ENCODE measurements at regions not wholly inside any gene's neighbourhood (a gene's known extent, or its start where the extent isn't known, plus 50 kb on each side); places are given as distances from the start of the nearest gene placed in this dataset.
"Not testable (repeated sequence)": the region's sequence is repeated elsewhere in the genome, so short reads cannot be mapped to it uniquely, and the experiment has no call there.

GRCh38 chr14:106738075-106738474 is 1211.7 kb downstream of the TMEM121 start:
- TF ChIP-seq POLR2AphosphoS5 (IDR thresholded peaks at IDR 0.05; ENCODE audit: insufficient read depth, low read depth, low read length), result no peak
- TF ChIP-seq, protein P1, sequence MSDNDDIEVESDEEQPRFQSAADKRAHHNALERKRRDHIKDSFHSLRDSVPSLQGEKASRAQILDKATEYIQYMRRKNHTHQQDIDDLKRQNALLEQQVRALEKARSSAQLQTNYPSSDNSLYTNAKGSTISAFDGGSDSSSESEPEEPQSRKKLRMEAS (IDR thresholded peaks at IDR 0.05; ENCODE audit: insufficient read depth, insufficient read length), result no peak
- no peak for TF ChIP-seq GATA2 (IDR thresholded peaks at IDR 0.05; ENCODE audit: insufficient read depth, insufficient read length, low read depth, low read length)
- no peak for TF ChIP-seq MYC (IDR thresholded peaks at IDR 0.05; ENCODE audit: low read depth, low read length)
- no peak for TF ChIP-seq CTCF (IDR thresholded peaks at IDR 0.05; ENCODE audit: extremely low read depth in 1 of 2, insufficient read depth in 1 of 2, low read depth in 1 of 2, low read length in 2 of 2)
- TF ChIP-seq EZH2 (IDR thresholded peaks at IDR 0.05; ENCODE audit: borderline replicate concordance, low read depth, low read length, severe bottlenecking), result no peak
- no peak for TF ChIP-seq FOS (IDR thresholded peaks at IDR 0.05; ENCODE audit: borderline replicate concordance, insufficient read depth, low read length)
- TF ChIP-seq POLR2A (IDR thresholded peaks at IDR 0.05; ENCODE audit: low read depth, low read length), result no peak
- no peak for TF ChIP-seq JUN (IDR thresholded peaks at IDR 0.05; ENCODE audit: borderline replicate concordance, insufficient read depth, insufficient read length, low read depth)
- Histone ChIP-seq H2AFZ (ENCODE audit: low read depth, low read length) (no peak overlapping the region), H3K27me3 (ENCODE audit: control insufficient read depth in 2 of 2, insufficient read depth in 2 of 2, low read length in 2 of 2) (no peaks in the 10 kb centered on the region), H3K79me2 (ENCODE audit: control insufficient read depth, insufficient read depth, low read length) (no peaks in the 10 kb centered on the region), H3K4me1 (ENCODE audit: control insufficient read depth, extremely low read depth, insufficient read depth, low read length) (no peaks in the 10 kb centered on the region), H3K36me3 (ENCODE audit: control insufficient read depth in 2 of 2, extremely low read depth in 1 of 2, insufficient read depth in 2 of 2, low read length in 2 of 2) (no peaks in the 10 kb centered on the region), H3K4me3 (replicated peaks in 1 of 3; ENCODE audit: insufficient read depth in 1 of 3, low read depth in 1 of 3, low read length in 3 of 3) (no peak overlapping the region), H4K20me1 (replicated peaks; ENCODE audit: control insufficient read depth, extremely low read depth, insufficient read depth, low read length) (no peaks in the 10 kb centered on the region), H3K4me2 (ENCODE audit: insufficient read depth, low read length) (no peak overlapping the region), H3K9me3 (replicated peaks; ENCODE audit: control insufficient read depth, insufficient read depth, low read length) (no peaks in the 10 kb centered on the region), H3K9me1 (replicated peaks; ENCODE audit: control insufficient read depth, extremely low read depth, insufficient read depth, low read length) (no peaks in the 10 kb centered on the region), H3K27ac (ENCODE audit: insufficient read depth, low read depth, low read length) (no peak overlapping the region), H3K9ac (replicated peaks; ENCODE audit: extremely low read depth, insufficient read depth, low read length) (no peak overlapping the region)
- intact Hi-C loops (cut with micrococcal nuclease), result no loop called here
- dilution Hi-C loops (cut with MboI; ENCODE audit: extremely low pct_ligation_motif_present, low sequenced_read_pairs), result no loop called here
- POLR2A ChIA-PET, result no interaction called here
- DNase-seq (ENCODE audit: low read depth, low spot score) (no peak), FAIRE-seq (no peak)
- CTCF ChIA-PET, result no interaction called here
- BruUV-seq (replicated peaks), result no TSS peak

DNA sequence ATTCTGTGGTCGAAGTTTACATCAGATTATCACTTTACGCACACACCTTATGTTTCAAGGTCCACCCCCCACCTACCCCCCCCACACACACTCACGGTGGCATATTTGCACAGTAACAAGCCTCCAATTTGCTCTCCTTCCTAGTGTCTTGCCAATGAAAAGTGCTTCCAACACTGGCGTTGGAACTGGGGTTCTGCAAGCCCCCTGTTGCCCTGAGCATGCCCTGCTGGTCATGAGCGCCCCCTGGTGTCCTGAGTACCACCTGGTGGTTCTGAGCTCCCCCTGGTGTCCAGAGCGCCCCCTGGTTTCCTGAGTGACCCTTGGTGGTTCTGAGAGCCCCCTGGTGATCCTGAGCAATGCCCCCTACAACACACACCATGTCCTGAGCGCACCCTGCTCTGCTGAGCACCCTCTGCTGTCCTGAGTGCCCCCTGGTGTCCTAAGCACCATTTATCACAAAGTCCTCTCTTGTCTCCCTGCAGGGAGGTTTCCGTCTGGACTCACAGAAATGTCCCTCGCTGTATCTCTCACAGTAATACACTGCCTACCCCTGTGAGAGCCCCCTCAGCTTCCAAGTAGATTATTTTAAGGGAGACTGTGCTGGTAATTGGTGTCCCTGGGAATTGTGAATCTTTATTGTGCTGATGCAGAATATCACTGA is 1212.3 kb downstream of the TMEM121 start:
- H3K36me3 ChIP-seq (ENCODE audit: control insufficient read depth in 2 of 2, extremely low read depth in 1 of 2, insufficient read depth in 2 of 2, low read length in 2 of 2); H3K27ac ChIP-seq (ENCODE audit: insufficient read depth, low read depth, low read length); intact Hi-C loops (cut with micrococcal nuclease); DNase-seq (ENCODE audit: low read depth, low spot score); CTCF ChIA-PET; H3K4me1 ChIP-seq (ENCODE audit: control insufficient read depth, extremely low read depth, insufficient read depth, low read length); H4K20me1 ChIP-seq (replicated peaks; ENCODE audit: control insufficient read depth, extremely low read depth, insufficient read depth, low read length); H3K9me3 ChIP-seq (replicated peaks; ENCODE audit: control insufficient read depth, insufficient read depth, low read length); H3K27me3 ChIP-seq (ENCODE audit: control insufficient read depth in 2 of 2, insufficient read depth in 2 of 2, low read length in 2 of 2); H2AFZ ChIP-seq (ENCODE audit: low read depth, low read length); H3K79me2 ChIP-seq (ENCODE audit: control insufficient read depth, insufficient read depth, low read length); H3K9ac ChIP-seq (replicated peaks; ENCODE audit: extremely low read depth, insufficient read depth, low read length); H3K4me2 ChIP-seq (ENCODE audit: insufficient read depth, low read length); H3K9me1 ChIP-seq (replicated peaks; ENCODE audit: control insufficient read depth, extremely low read depth, insufficient read depth, low read length); dilution Hi-C loops (cut with MboI; ENCODE audit: extremely low pct_ligation_motif_present, low sequenced_read_pairs); FAIRE-seq; POLR2A ChIA-PET; BruUV-seq (replicated peaks); H3K4me3 ChIP-seq (replicated peaks in 1 of 3; ENCODE audit: insufficient read depth in 1 of 3, low read depth in 1 of 3, low read length in 3 of 3): not testable (repeated sequence)

Data from endothelial cell of umbilical vein (primary cell).